Stomach (tissue), 8 donors: ENCODE measurements at regions not wholly inside any gene's neighbourhood (a gene's known extent, or its start where the extent isn't known, plus 50 kb on each side); places are given as distances from the start of the nearest gene placed in this dataset.

Experiments
- DNase-seq, 2 donors: peaks; one replicate each; pipeline versions ENCODE4 v3.0.0 to v3.0.0-alpha.2; 2013 to 2019
- H3K27ac ChIP-seq, 5 donors: fragments of 200-600 bp in 4 of 5; sonication (generic) in 4 of 5; one replicate each; pipeline ENCODE4 v1.5.1; 2013 to 2019; ENCODE audit warnings: mild to moderate bottlenecking in 1 of 5, moderate library complexity in 1 of 5
- H3K27me3 ChIP-seq, 3 donors: fragments of 200-600 bp; sonication (generic); one replicate each; pipeline ENCODE4 v1.5.1; 2017 to 2019; ENCODE audit warnings: mixed run types in 1 of 3
- H3K36me3 ChIP-seq, 4 donors: fragments of 200-600 bp; sonication (generic); 1 replicate in 3 of 4; 2 replicates in 1 of 4; pipeline ENCODE4 v1.5.1; 2016 to 2019
- H3K4me1 ChIP-seq, 4 donors: fragments of 200-600 bp; sonication (generic); one replicate each; pipeline ENCODE4 v1.5.1; 2016 to 2019
- H3K4me3 ChIP-seq, 4 donors: fragments of 200-600 bp; sonication (generic) in 3 of 4; one replicate each; pipeline ENCODE4 v1.5.1; 2016 to 2019; ENCODE audit warnings: mild to moderate bottlenecking in 1 of 4
- H3K9me3 ChIP-seq, 4 donors: fragments of 200-600 bp; sonication (generic); one replicate each; pipeline ENCODE4 v1.5.1; 2016 to 2019
- CTCF ChIP-seq, 7 experiments: fragments of 450-650 bp in 4 of 7; fragments of 200-600 bp in 3 of 7; sonication (generic) in 3 of 7; IDR thresholded peaks; one replicate each; pipeline ENCODE4 v1.5.1; 2016 to 2019; ENCODE audit warnings: antibody characterized with exemption in 7 of 7, control low read depth in 2 of 7, mild to moderate bottlenecking in 1 of 7
- EP300 ChIP-seq: sonication (generic); formaldehyde crosslinking; IDR thresholded peaks from one replicate; pipeline ENCODE4 v1.6.1; 2017; ENCODE audit warnings: antibody characterized with exemption
- POLR2A ChIP-seq, 4 donors: fragments of 450-650 bp; IDR thresholded peaks; one replicate each; pipeline ENCODE4 v1.6.1; 2016; ENCODE audit warnings: antibody characterized with exemption in 4 of 4, control low read depth in 2 of 4, mild to moderate bottlenecking in 1 of 4, moderate library complexity in 1 of 4
- POLR2AphosphoS5 ChIP-seq, 3 donors: sonication (generic); formaldehyde crosslinking; IDR thresholded peaks; one replicate each; pipeline ENCODE4 v1.6.1; 2016; ENCODE audit warnings: antibody characterized with exemption in 3 of 3
- WGBS, 5 donors: extraction: QIAGEN DNeasy Blood & Tissue Kit in 3 of 5; methylation state at CpG; one replicate each; pipeline versions ENCODE4 v1.1.5 to v1.1.7; 2013 to 2018; 5-methylcytosine and 5-hydroxymethylcytosine counted together
- intact Hi-C: fragments of 100-400 bp; cut with DNase I; formaldehyde crosslinking; loops from one replicate; pipeline ENCODE4 v1.15.1; 2023; ENCODE audit warnings: low total_unique reads
- donor health status: healthy with polysubstance abuse.
- donor health status: Bipolar disorder and iron deficiency.
- donor health status: healthy.

- Histone ChIP-seq H3K9me3 (no peaks in the 10 kb centered on the region), H3K27ac (no peak overlapping the region), H3K4me3 (no peak overlapping the region), H3K4me1 (no peaks in the 10 kb centered on the region), H3K36me3 (no peaks in the 10 kb centered on the region), H3K27me3 (no peaks in the 10 kb centered on the region)
- 68 to 81% (median 77%) methylated on average over 4 of the region's 4 CpGs for WGBS, 5 donors
- TF ChIP-seq EP300 (no peak), POLR2A (IDR thresholded peaks at IDR 0.05) (no peak), POLR2AphosphoS5 (IDR thresholded peaks at IDR 0.05) (no peak), CTCF (IDR thresholded peaks at IDR 0.05) (no peak)
- DNase-seq, result no peak
- intact Hi-C loops, result no loop called here
Measured at GRCh38 chr5:88384886-88385285, 116.2 kb upstream of the TMEM161B start.

DNA sequence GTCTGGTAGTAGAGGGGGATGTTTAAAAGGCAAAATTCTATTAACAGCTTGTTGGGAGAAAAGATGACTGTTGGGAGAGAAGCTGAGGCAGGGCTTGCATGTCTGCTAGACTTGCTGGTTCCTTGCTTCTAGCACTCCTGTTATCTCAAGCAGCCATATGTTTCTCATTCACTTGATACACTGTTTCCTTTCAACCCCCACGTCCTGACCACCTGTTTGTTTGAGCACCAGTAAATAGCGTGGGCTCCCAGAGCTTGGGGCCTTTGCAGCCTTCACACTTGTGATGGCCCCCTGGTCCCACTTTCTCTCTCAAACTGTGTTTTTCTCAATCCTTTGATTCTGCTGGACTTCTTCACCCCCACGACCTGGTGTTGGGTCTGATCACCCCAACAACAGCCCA is 111.7 kb upstream of the TMEM161B start:
- intact Hi-C loops, result no loop called here
- Histone ChIP-seq H3K36me3 (no peaks in the 10 kb centered on the region), H3K27me3 (no peaks in the 10 kb centered on the region), H3K4me3 (no peak overlapping the region), H3K4me1 (no peaks in the 10 kb centered on the region), H3K9me3 (no peaks in the 10 kb centered on the region), H3K27ac (no peak overlapping the region)
- no peak for DNase-seq
- TF ChIP-seq POLR2AphosphoS5 (IDR thresholded peaks at IDR 0.05), result no peak
- no peak for TF ChIP-seq POLR2A (IDR thresholded peaks at IDR 0.05)
- TF ChIP-seq EP300, result no peak
- TF ChIP-seq CTCF (IDR thresholded peaks at IDR 0.05), result no peak
- 34 to 61% (median 56%) methylated on average over 3 of the region's 3 CpGs for WGBS, 5 donors

DNA sequence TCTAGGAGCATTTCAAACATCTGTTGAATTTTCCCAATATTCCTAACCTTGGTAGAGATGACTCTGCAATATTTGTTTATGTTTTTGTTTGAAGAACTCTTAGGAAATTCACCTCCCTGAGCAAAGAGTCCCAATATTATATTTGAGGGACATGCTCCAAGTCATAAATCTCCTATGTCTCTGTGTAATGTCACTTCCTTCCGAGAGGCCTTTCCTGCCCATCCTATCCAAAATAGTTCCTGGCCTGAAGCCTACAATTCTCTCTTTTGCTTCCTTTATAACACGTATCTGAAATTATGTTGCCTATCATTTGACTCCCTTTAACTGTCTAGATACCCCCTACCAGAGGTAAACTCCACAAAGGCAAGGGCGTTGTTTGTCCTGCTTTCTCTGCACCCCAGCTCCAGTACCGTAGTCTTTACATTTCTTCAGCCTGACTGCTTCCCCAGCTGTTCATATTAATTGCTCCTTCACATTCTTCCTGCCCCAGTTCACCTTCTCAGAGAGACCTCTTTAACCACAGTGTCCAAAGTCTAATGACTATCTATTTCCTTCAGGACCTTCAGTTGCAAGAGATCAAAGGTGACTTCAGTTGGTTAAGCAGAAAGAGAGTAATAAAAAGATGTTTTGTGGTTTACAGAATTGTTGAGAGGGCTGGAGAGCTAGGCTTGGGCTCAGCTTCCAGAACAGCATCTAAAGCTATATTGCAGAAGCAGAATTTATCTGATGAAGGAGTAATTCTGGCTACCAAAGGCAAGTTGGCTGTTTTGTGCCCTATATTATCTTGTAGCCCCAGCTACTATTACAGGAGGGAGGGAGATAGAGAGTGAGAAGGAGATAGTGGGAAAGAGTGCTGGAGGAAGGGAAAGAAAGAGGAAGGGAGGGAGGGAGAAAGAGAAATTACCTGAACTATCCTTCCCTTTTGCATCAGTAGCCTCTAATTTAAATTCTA is 109.3 kb upstream of the TMEM161B start:
- no peaks in the 10 kb centered on the region for H3K36me3 ChIP-seq
- intact Hi-C loops, result no loop called here
- no peaks in the 10 kb centered on the region for H3K27me3 ChIP-seq
- H3K4me3 ChIP-seq, result no peak overlapping the region
- no peak overlapping the region for H3K27ac ChIP-seq
- TF ChIP-seq POLR2AphosphoS5 (IDR thresholded peaks at IDR 0.05) (no peak), EP300 (no peak), POLR2A (IDR thresholded peaks at IDR 0.05) (no peak), CTCF (IDR thresholded peaks at IDR 0.05) (no peak)
- H3K4me1 ChIP-seq, result no peaks in the 10 kb centered on the region
- H3K9me3 ChIP-seq, result no peaks in the 10 kb centered on the region
- no peak for DNase-seq
- 45 to 65% (median 57%) methylated on average over 4 of the region's 4 CpGs for WGBS, 5 donors

GRCh38 chr5:88377240-88377639 is 108.6 kb upstream of the TMEM161B start:
- 27 to 62% (median 51%) methylated on average over 2 of the region's 2 CpGs for WGBS, 5 donors

More at GRCh38 chr5:88377240-88377639, 108.6 kb upstream of the TMEM161B start:
- no peaks in the 10 kb centered on the region for H3K4me1 ChIP-seq
- intact Hi-C loops, result no loop called here
- no peak overlapping the region for H3K4me3 ChIP-seq
- TF ChIP-seq POLR2A (IDR thresholded peaks at IDR 0.05) (no peak), EP300 (no peak), POLR2AphosphoS5 (IDR thresholded peaks at IDR 0.05) (no peak), CTCF (IDR thresholded peaks at IDR 0.05) (no peak)
- no peaks in the 10 kb centered on the region for H3K36me3 ChIP-seq
- H3K27me3 ChIP-seq, result no peaks in the 10 kb centered on the region
- H3K27ac ChIP-seq, result no peak overlapping the region
- H3K9me3 ChIP-seq, result no peaks in the 10 kb centered on the region
- DNase-seq, result no peak
